Neuronal stem cell (in vitro differentiated cells): ENCODE measurements at regions not wholly inside any gene's neighbourhood (a gene's known extent, or its start where the extent isn't known, plus 50 kb on each side); places are given as distances from the start of the nearest gene placed in this dataset.

ENCODE experiments used
- DNase-seq: peaks from one replicate; pipeline ENCODE4 v3.0.0-alpha.2; 2013; ENCODE audit warnings: low spot score
- H2AFZ ChIP-seq: one replicate; pipeline ENCODE4 v1.6.1; 2013; ENCODE audit warnings: mild to moderate bottlenecking, low read length, inconsistent platforms
- H2AK5ac ChIP-seq: 2 replicates; pipeline ENCODE4 v1.6.1; 2013; ENCODE audit warnings: low read depth, mild to moderate bottlenecking, inconsistent platforms, low read length, moderate library complexity, mixed read lengths
- H2BK120ac ChIP-seq: 2 replicates; pipeline ENCODE4 v1.6.1; 2013; ENCODE audit warnings: low read depth, mild to moderate bottlenecking, inconsistent platforms, low read length, moderate library complexity, mixed read lengths
- H2BK12ac ChIP-seq: one replicate; pipeline ENCODE4 v1.6.1; 2013; ENCODE audit warnings: low read length, inconsistent platforms
- H2BK15ac ChIP-seq: 2 replicates; pipeline ENCODE4 v1.6.1; 2013; ENCODE audit warnings: mild to moderate bottlenecking, low read length, inconsistent platforms, mixed read lengths
- H2BK5ac ChIP-seq: one replicate; pipeline ENCODE4 v1.6.1; 2013; ENCODE audit warnings: inconsistent platforms, mild to moderate bottlenecking, low read length, moderate library complexity
- H3K14ac ChIP-seq: one replicate; pipeline ENCODE4 v1.6.1; 2013; ENCODE audit warnings: low read length, inconsistent platforms
- H3K18ac ChIP-seq: 2 replicates; pipeline ENCODE4 v1.6.1; 2013; ENCODE audit warnings: low read length, inconsistent platforms
- H3K23ac ChIP-seq: 2 replicates; pipeline ENCODE4 v1.6.1; 2013; ENCODE audit warnings: low read depth, mild to moderate bottlenecking, mixed read lengths, low read length, inconsistent platforms; ENCODE audit not compliant: poor library complexity
- H3K27ac ChIP-seq: replicated peaks from 3 replicates; pipeline ENCODE4 v1.5.1; 2013; ENCODE audit warnings: low read length, inconsistent platforms
- H3K27me3 ChIP-seq, 3 experiments: 2 replicates each; pipeline ENCODE4 v1.6.1; 2013; ENCODE audit warnings: low read length in 3 of 3, mild to moderate bottlenecking in 2 of 3, inconsistent platforms in 1 of 3, low read depth in 1 of 3, mixed read lengths in 1 of 3, moderate library complexity in 1 of 3; ENCODE audit not compliant: control insufficient read depth in 3 of 3, insufficient read depth in 3 of 3
- H3K36me3 ChIP-seq, 2 donors: replicated peaks in 1 of 2; 2 replicates each; pipeline ENCODE4 v1.6.1; 2013; ENCODE audit warnings: low read length in 2 of 2; ENCODE audit not compliant: control insufficient read depth in 2 of 2, insufficient read depth in 2 of 2
- H3K4ac ChIP-seq: 2 replicates; pipeline ENCODE4 v1.6.1; 2013; ENCODE audit warnings: inconsistent platforms, mild to moderate bottlenecking, low read length, moderate library complexity
- H3K4me1 ChIP-seq, 2 donors: 1 replicate in 1 of 2; 2 replicates in 1 of 2; pipeline ENCODE4 v1.6.1; 2013; ENCODE audit warnings: low read length in 2 of 2, low read depth in 1 of 2; ENCODE audit not compliant: control insufficient read depth in 2 of 2, insufficient read depth in 1 of 2
- H3K4me2 ChIP-seq: one replicate; pipeline ENCODE4 v1.6.1; 2013; ENCODE audit warnings: mild to moderate bottlenecking, low read length, inconsistent platforms; ENCODE audit not compliant: insufficient read depth, poor library complexity, severe bottlenecking
- H3K4me3 ChIP-seq, 2 donors: 2 replicates each; pipeline ENCODE4 v1.5.1; 2013; ENCODE audit warnings: low read length in 2 of 2, mild to moderate bottlenecking in 2 of 2, inconsistent platforms in 1 of 2, moderate library complexity in 1 of 2
- H3K79me1 ChIP-seq: one replicate; pipeline ENCODE4 v1.6.1; 2013; ENCODE audit warnings: low read depth, mild to moderate bottlenecking, inconsistent platforms, low read length, moderate library complexity
- H3K9ac ChIP-seq: one replicate; pipeline ENCODE4 v1.6.1; 2013; ENCODE audit warnings: mild to moderate bottlenecking, low read depth, low read length, inconsistent platforms; ENCODE audit not compliant: poor library complexity
- H3K9me3 ChIP-seq, 2 donors: replicated peaks in 1 of 2; 2 replicates each; pipeline versions ENCODE3 to v1.6.1; 2013; ENCODE audit warnings: low read length in 2 of 2, mild to moderate bottlenecking in 2 of 2, inconsistent platforms in 1 of 2, low read depth in 1 of 2, mixed read lengths in 1 of 2, moderate library complexity in 1 of 2; ENCODE audit not compliant: control insufficient read depth in 2 of 2, insufficient read depth in 1 of 2
- H4K8ac ChIP-seq: one replicate; pipeline ENCODE4 v1.6.1; 2013; ENCODE audit warnings: low read depth, mild to moderate bottlenecking, inconsistent platforms, low read length, moderate library complexity
- H4K91ac ChIP-seq: one replicate; pipeline ENCODE4 v1.6.1; 2013; ENCODE audit warnings: low read length, low read depth, mild to moderate bottlenecking, inconsistent platforms; ENCODE audit not compliant: poor library complexity
- WGBS, 2 donors: extraction: QIAGEN DNeasy Blood & Tissue Kit; methylation state at CpG; one replicate each; pipeline ENCODE4 v1.1.7; 2013; ENCODE audit warnings: missing lambda C conversion rate in 2 of 2, mixed read lengths in 1 of 2; ENCODE audit not compliant: insufficient read length in 2 of 2, insufficient replicate concordance in 1 of 2; ENCODE audit errors: extremely low coverage in 2 of 2; 5-methylcytosine and 5-hydroxymethylcytosine counted together

DNA sequence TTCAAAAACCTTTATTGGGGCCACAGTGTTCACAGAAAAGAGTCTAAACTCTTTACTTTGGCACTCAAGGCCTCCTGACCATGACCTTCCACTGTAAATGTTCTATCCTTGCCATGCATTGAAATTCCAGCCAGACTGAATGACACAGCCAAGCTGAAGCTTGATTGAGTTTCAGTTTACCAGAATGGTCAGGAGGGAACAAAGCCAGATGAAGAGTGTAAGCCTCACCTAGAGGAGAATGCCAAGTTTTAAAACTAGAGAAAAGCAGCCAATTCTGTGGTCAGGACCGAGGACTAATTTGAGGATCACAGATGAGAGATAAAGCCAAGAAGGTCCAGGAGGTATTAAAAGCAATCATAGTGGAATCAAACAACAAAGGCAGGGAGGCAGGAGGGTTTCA, 215.3 kb downstream of the KCNA4 start:
- Histone ChIP-seq H2AFZ (no peak overlapping the region), H3K4me3 (no peak overlapping the region), H3K9me3 (no peaks in the 10 kb centered on the region), H3K4ac (no peak overlapping the region), H3K14ac (no peak overlapping the region), H3K36me3 (no peaks in the 10 kb centered on the region), H2BK120ac (no peak overlapping the region), H3K18ac (no peak overlapping the region), H3K9ac (no peak overlapping the region), H3K4me1 (no peaks in the 10 kb centered on the region), H3K4me2 (no peak overlapping the region), H3K23ac (no peak overlapping the region), H3K27ac (no peak overlapping the region), H4K8ac (no peak overlapping the region), H2BK12ac (no peak overlapping the region), H3K79me1 (no peaks in the 10 kb centered on the region), H2BK5ac (no peak overlapping the region), H4K91ac (no peak overlapping the region), H2BK15ac (no peak overlapping the region), H3K27me3 (no peaks in the 10 kb centered on the region), H2AK5ac (no peak overlapping the region)
- DNase-seq, result no peak
- WGBS, 2 donors, result no CpG with 5 or more reads among the region's 1 CpG

DNA sequence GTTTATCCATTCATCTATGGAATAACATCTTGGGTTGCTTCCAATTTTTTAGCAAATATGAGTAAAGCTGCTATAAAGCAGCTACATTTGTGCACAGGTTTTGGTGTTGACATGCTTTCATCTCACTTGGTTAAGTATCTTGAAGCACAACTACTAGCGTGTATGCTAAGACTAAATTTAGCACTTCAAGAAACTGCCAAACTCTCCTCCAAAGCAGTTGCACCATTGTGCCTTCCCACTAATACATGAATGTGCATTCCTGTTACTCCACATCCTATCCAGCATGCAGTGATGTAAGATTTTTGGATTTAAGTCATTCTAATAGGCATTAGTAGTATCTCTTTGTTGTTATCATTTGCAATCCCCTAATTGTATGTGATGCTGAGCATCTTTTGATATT, 230.7 kb downstream of the KCNA4 start:
- Histone ChIP-seq H3K4ac (no peak overlapping the region), H3K9ac (no peak overlapping the region), H3K4me3 (no peak overlapping the region), H3K36me3 (no peaks in the 10 kb centered on the region), H3K9me3 (no peaks in the 10 kb centered on the region), H2BK15ac (no peak overlapping the region), H3K14ac (no peak overlapping the region), H2BK12ac (no peak overlapping the region), H4K91ac (no peak overlapping the region), H2BK120ac (no peak overlapping the region), H3K23ac (no peak overlapping the region), H2AFZ (no peak overlapping the region), H2AK5ac (no peak overlapping the region), H4K8ac (no peak overlapping the region), H3K27ac (no peak overlapping the region), H3K18ac (no peak overlapping the region), H3K4me2 (no peak overlapping the region), H3K4me1 (peaks cover 0 to 4% of the 10 kb centered on the region in 2 donors), H3K79me1 (no peaks in the 10 kb centered on the region), H3K27me3 (no peaks in the 10 kb centered on the region), H2BK5ac (no peak overlapping the region)
- DNase-seq, result no peak
- no CpG with 5 or more reads among the region's 1 CpG for WGBS, 2 donors

DNA sequence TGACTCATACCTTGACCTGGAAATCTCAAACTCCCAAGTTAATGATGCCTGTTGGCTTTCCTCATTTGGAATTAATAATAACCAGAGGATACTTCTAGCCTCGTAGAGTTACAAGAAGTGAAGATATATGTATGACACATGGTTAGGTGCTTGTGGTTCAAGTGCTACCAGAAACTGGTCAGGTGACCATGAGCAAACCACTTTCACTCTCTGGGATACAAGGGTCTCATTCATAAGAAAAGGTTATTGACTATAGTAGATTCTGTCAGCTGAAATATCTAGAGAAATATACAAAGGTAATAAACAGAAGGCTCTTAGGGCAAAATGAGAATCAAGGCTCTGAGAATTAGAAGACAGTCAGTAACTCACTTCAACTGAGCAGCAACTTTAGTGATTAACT, 233.3 kb downstream of the KCNA4 start:
- no peak overlapping the region for H2AK5ac ChIP-seq
- no peak overlapping the region for H2BK5ac ChIP-seq
- DNase-seq, result no peak
- H2AFZ ChIP-seq, result no peak overlapping the region
- no peak overlapping the region for H3K4me3 ChIP-seq
- no peak overlapping the region for H2BK120ac ChIP-seq
- peaks cover 0 to 14% of the 10 kb centered on the region in 2 donors for H3K4me1 ChIP-seq
- no peaks in the 10 kb centered on the region for H3K27me3 ChIP-seq
- H3K9me3 ChIP-seq, result no peaks in the 10 kb centered on the region
- H3K23ac ChIP-seq, result no peak overlapping the region
- H3K4ac ChIP-seq, result no peak overlapping the region
- no peak overlapping the region for H3K9ac ChIP-seq
- H4K91ac ChIP-seq, result no peak overlapping the region
- no peak overlapping the region for H3K27ac ChIP-seq
- no peak overlapping the region for H2BK15ac ChIP-seq
- H3K79me1 ChIP-seq, result no peaks in the 10 kb centered on the region
- no peak overlapping the region for H3K14ac ChIP-seq
- H4K8ac ChIP-seq, result no peak overlapping the region
- WGBS, 2 donors, result no CpG with 5 or more reads among the region's 1 CpG
- H3K36me3 ChIP-seq, result no peaks in the 10 kb centered on the region
- no peak overlapping the region for H2BK12ac ChIP-seq
- H3K4me2 ChIP-seq, result no peak overlapping the region
- no peak overlapping the region for H3K18ac ChIP-seq

DNA sequence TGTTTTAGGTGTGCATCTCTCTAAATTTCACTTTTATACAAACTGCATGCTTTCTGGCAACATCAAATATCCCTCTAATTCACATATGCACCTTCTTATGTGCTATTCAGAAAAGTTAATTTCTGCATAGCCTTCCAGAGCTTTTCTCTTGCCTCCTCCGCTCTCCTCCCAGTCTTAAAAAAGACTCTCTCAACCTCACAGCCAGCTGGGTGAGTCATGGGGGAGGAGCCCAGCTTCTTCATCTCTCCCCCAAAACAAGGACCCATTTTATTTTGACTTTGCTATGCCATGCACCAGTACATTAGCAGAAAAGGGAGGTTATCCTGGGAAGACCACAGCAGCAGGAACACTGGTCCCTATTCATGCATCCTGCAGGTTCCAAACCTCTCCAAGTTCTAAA, 234.4 kb downstream of the KCNA4 start:
- no peaks in the 10 kb centered on the region for H3K9me3 ChIP-seq
- no peak overlapping the region for H3K4me2 ChIP-seq
- no peak overlapping the region for H3K4ac ChIP-seq
- H3K23ac ChIP-seq, result no peak overlapping the region
- DNase-seq, result no peak
- no peak overlapping the region for H2BK120ac ChIP-seq
- H2AK5ac ChIP-seq, result no peak overlapping the region
- no peak overlapping the region for H3K27ac ChIP-seq
- no CpG with 5 or more reads among the region's 1 CpG for WGBS, 2 donors
- H3K27me3 ChIP-seq, result no peaks in the 10 kb centered on the region
- H2BK15ac ChIP-seq, result no peak overlapping the region
- H3K79me1 ChIP-seq, result no peaks in the 10 kb centered on the region
- H4K8ac ChIP-seq, result no peak overlapping the region
- H3K36me3 ChIP-seq, result no peaks in the 10 kb centered on the region
- H3K18ac ChIP-seq, result no peak overlapping the region
- no peak overlapping the region for H2AFZ ChIP-seq
- H3K9ac ChIP-seq, result no peak overlapping the region
- no peak overlapping the region for H3K4me3 ChIP-seq
- H2BK5ac ChIP-seq, result no peak overlapping the region
- peaks cover 0 to 14% of the 10 kb centered on the region in 2 donors for H3K4me1 ChIP-seq
- no peak overlapping the region for H4K91ac ChIP-seq
- H2BK12ac ChIP-seq, result no peak overlapping the region
- no peak overlapping the region for H3K14ac ChIP-seq
